T-cell (primary cell): ENCODE measurements at regions not wholly inside any gene's neighbourhood (a gene's known extent, or its start where the extent isn't known, plus 50 kb on each side); places are given as distances from the start of the nearest gene placed in this dataset.

ENCODE experiments used
- ATAC-seq, 4 experiments: fragments of 200-7000 bp in 3 of 4; fragments of 150-1000 bp in 1 of 4; cut with Tn5 transposase; replicated peaks in 1 of 4; 1 replicate in 3 of 4; 2 replicates in 1 of 4; pipeline ENCODE4 v1.10.0; 2021; ENCODE audit warnings: moderate library complexity in 3 of 4, mild to moderate bottlenecking in 2 of 4, moderate number of reproducible peaks in 1 of 4
- CTCF ChIA-PET, 2 donors: fragments of 300-600 bp; sonication (Branson Sonifier 250); formaldehyde crosslinking; loops; one replicate each; lab custom pipeline; 2022; ENCODE audit warnings: antibody characterized with exemption in 2 of 2; lab: Charles Lee
- POLR2A ChIA-PET, 2 donors: fragments of 300-600 bp; sonication (Branson Sonifier 250); formaldehyde crosslinking; loops; one replicate each; lab custom pipeline; 2022; ENCODE audit warnings: antibody characterized with exemption in 2 of 2; lab: Charles Lee
- DNase-seq, 35 experiments: peaks; one replicate each; pipeline versions ENCODE4 v3.0.0 to v3.0.0-alpha.2; 2013 to 2023
- H3K27ac ChIP-seq: one replicate; pipeline ENCODE4 v1.5.1; 2013; ENCODE audit warnings: low read length
- H3K27me3 ChIP-seq, 2 experiments: replicated peaks in 1 of 2; 1 replicate in 1 of 2; 2 replicates in 1 of 2; pipeline versions ENCODE4 v1.6.1 to v1.7.0; 2013; ENCODE audit warnings: low read length in 1 of 2, mixed read lengths in 1 of 2; ENCODE audit not compliant: control insufficient read depth in 2 of 2, insufficient read depth in 2 of 2; ENCODE audit errors: extremely low read depth in 1 of 2
- H3K36me3 ChIP-seq, 2 donors: 1 replicate in 1 of 2; 2 replicates in 1 of 2; pipeline versions ENCODE4 v1.6.1 to v1.7.0; 2013; ENCODE audit warnings: low read length in 1 of 2; ENCODE audit not compliant: control insufficient read depth in 2 of 2, insufficient read depth in 1 of 2; ENCODE audit errors: extremely low read depth in 1 of 2
- H3K4me1 ChIP-seq, 2 experiments: 1 replicate in 1 of 2; 2 replicates in 1 of 2; pipeline versions ENCODE4 v1.6.1 to v1.7.0; 2013; ENCODE audit warnings: low read length in 2 of 2, mixed read lengths in 1 of 2; ENCODE audit not compliant: insufficient read depth in 2 of 2, control insufficient read depth in 1 of 2; ENCODE audit errors: extremely low read depth in 1 of 2
- H3K4me3 ChIP-seq, 2 donors: 1 replicate in 1 of 2; 2 replicates in 1 of 2; pipeline versions ENCODE4 v1.5.1 to v1.7.0; 2013; ENCODE audit warnings: mild to moderate bottlenecking in 2 of 2, low read length in 1 of 2, moderate library complexity in 1 of 2; ENCODE audit not compliant: control insufficient read depth in 1 of 2; ENCODE audit errors: extremely low read depth in 1 of 2
- H3K9me3 ChIP-seq: 2 replicates; pipeline ENCODE4 v1.7.0; 2013
- H3K27ac Mint-ChIP-seq, 2 donors: one replicate each; pipeline ENCODE4 v1.8.0; 2020 to 2021; ENCODE audit warnings: mild to moderate bottlenecking in 2 of 2, mixed read lengths in 2 of 2
- H3K27me3 Mint-ChIP-seq, 2 donors: one replicate each; pipeline ENCODE4 v1.8.0; 2021 to 2022; ENCODE audit warnings: mixed read lengths in 2 of 2
- H3K36me3 Mint-ChIP-seq: one replicate; pipeline ENCODE4 v1.8.0; 2021; ENCODE audit warnings: mixed read lengths
- H3K4me1 Mint-ChIP-seq, 3 donors: one replicate each; pipeline ENCODE4 v1.8.0; 2020 to 2022; ENCODE audit warnings: mixed read lengths in 3 of 3, mild to moderate bottlenecking in 1 of 3
- H3K4me3 Mint-ChIP-seq, 3 donors: one replicate each; pipeline ENCODE4 v1.8.0; 2020 to 2022; ENCODE audit warnings: mild to moderate bottlenecking in 3 of 3, mixed read lengths in 3 of 3, moderate library complexity in 3 of 3
- H3K9me3 Mint-ChIP-seq, 3 donors: one replicate each; pipeline ENCODE4 v1.8.0; 2020 to 2022; ENCODE audit warnings: mixed read lengths in 3 of 3
- WGBS: methylation state at CpG from one replicate; pipeline ENCODE4 v1.1.5; 2013; ENCODE audit warnings: missing lambda C conversion rate; ENCODE audit not compliant: insufficient coverage; 5-methylcytosine and 5-hydroxymethylcytosine counted together

GRCh38 chr6:71164890-71165289 lies 123.7 kb upstream of the OGFRL1 start:
- Mint-ChIP-seq H3K4me1 (no peaks in the 10 kb centered on the region), H3K4me3 (no peak overlapping the region), H3K27me3 (peaks cover 4 to 21% of the 10 kb centered on the region in 2 donors), H3K36me3 (no peaks in the 10 kb centered on the region), H3K9me3 (no peaks in the 10 kb centered on the region), H3K27ac (no peak overlapping the region)
- no peak for ATAC-seq
- DNase-seq, result no peak
- no peaks in the 10 kb centered on the region for H3K27me3 ChIP-seq
- no peaks in the 10 kb centered on the region for H3K4me1 ChIP-seq
- no peak overlapping the region for H3K4me3 ChIP-seq
- H3K36me3 ChIP-seq, result no peaks in the 10 kb centered on the region
- ChIA-PET CTCF (no interaction called here), POLR2A (no interaction called here)
- 98% methylated on average over 6 of the region's 22 CpGs for WGBS
- H3K9me3 ChIP-seq, result no peaks in the 10 kb centered on the region
- no peak overlapping the region for H3K27ac ChIP-seq

- Histone ChIP-seq H3K4me3 (no peak overlapping the region), H3K9me3 (no peaks in the 10 kb centered on the region), H3K27me3 (no peaks in the 10 kb centered on the region), H3K27ac (no peak overlapping the region), H3K4me1 (no peaks in the 10 kb centered on the region), H3K36me3 (no peaks in the 10 kb centered on the region)
- DNase-seq (no peak), ATAC-seq (no peak)
- ChIA-PET POLR2A (no interaction called here), CTCF (no interaction called here)
- no peaks in the 10 kb centered on the region for H3K36me3 Mint-ChIP-seq
- no peak overlapping the region for H3K27ac Mint-ChIP-seq
- H3K9me3 Mint-ChIP-seq, result no peaks in the 10 kb centered on the region
- H3K4me1 Mint-ChIP-seq, result no peaks in the 10 kb centered on the region
- WGBS, result 100% methylated on average over 1 of the region's 1 CpG
- peaks cover 4 to 14% of the 10 kb centered on the region in 2 donors for H3K27me3 Mint-ChIP-seq
- no peak overlapping the region for H3K4me3 Mint-ChIP-seq
Observed at GRCh38 chr6:71168233-71168765, 120.3 kb upstream of the OGFRL1 start.

- Histone ChIP-seq H3K27me3 (no peaks in the 10 kb centered on the region), H3K4me1 (no peaks in the 10 kb centered on the region), H3K9me3 (no peaks in the 10 kb centered on the region), H3K4me3 (no peak overlapping the region), H3K27ac (no peak overlapping the region), H3K36me3 (no peaks in the 10 kb centered on the region)
- DNase-seq (no peak), ATAC-seq (no peak)
- H3K4me1 Mint-ChIP-seq, result no peaks in the 10 kb centered on the region
- no CpG with 5 or more reads among the region's 2 CpGs for WGBS
- ChIA-PET CTCF (no interaction called here), POLR2A (no interaction called here)
- peaks cover 5 to 17% of the 10 kb centered on the region in 2 donors for H3K27me3 Mint-ChIP-seq
- H3K27ac Mint-ChIP-seq, result no peak overlapping the region
- no peak overlapping the region for H3K4me3 Mint-ChIP-seq
- no peaks in the 10 kb centered on the region for H3K36me3 Mint-ChIP-seq
- no peaks in the 10 kb centered on the region for H3K9me3 Mint-ChIP-seq
Observed at GRCh38 chr6:71171497-71172070, 117.0 kb upstream of the OGFRL1 start.

GRCh38 chr6:71179249-71179885 lies 109.2 kb upstream of the OGFRL1 start:
- 80% methylated on average over 1 of the region's 5 CpGs for WGBS
- Mint-ChIP-seq H3K4me3 (no peak overlapping the region), H3K9me3 (peaks cover 0 to 6% (median 0%) of the 10 kb centered on the region in 3 donors), H3K27ac (no peak overlapping the region), H3K27me3 (peaks cover 25% of the 10 kb centered on the region in 2 donors), H3K4me1 (no peaks in the 10 kb centered on the region), H3K36me3 (no peaks in the 10 kb centered on the region)
- ATAC-seq (no peak), DNase-seq (no peak)
- Histone ChIP-seq H3K4me1 (no peaks in the 10 kb centered on the region), H3K4me3 (no peak overlapping the region), H3K9me3 (no peaks in the 10 kb centered on the region), H3K36me3 (no peaks in the 10 kb centered on the region), H3K27me3 (peaks cover 0 to 4% of the 10 kb centered on the region in 2 experiments), H3K27ac (no peak overlapping the region)
- ChIA-PET POLR2A (no interaction called here), CTCF (no interaction called here)

GRCh38 chr6:71181565-71181964 lies 107.0 kb upstream of the OGFRL1 start:
- Mint-ChIP-seq H3K36me3 (no peaks in the 10 kb centered on the region), H3K27ac (no peak overlapping the region), H3K4me1 (no peaks in the 10 kb centered on the region), H3K4me3 (no peak overlapping the region), H3K9me3 (peaks cover 0 to 6% (median 0%) of the 10 kb centered on the region in 3 donors), H3K27me3 (peaks cover 24% of the 10 kb centered on the region in 2 donors)
- DNase-seq (no peak), ATAC-seq (no peak)
- 75% methylated on average over 1 of the region's 1 CpG for WGBS
- ChIA-PET CTCF (interaction anchor here in 1 of 2 donors (0.7 kb wide), 1 partner anchor 743 kb away, joined by 3 read pairs; no protein-coding TSS in a partner anchor), POLR2A (no interaction called here)
- H3K27me3 ChIP-seq, result peaks cover 0 to 4% of the 10 kb centered on the region in 2 experiments
- H3K4me1 ChIP-seq, result no peaks in the 10 kb centered on the region
- no peak overlapping the region for H3K27ac ChIP-seq
- no peaks in the 10 kb centered on the region for H3K36me3 ChIP-seq
- H3K4me3 ChIP-seq, result no peak overlapping the region
- no peaks in the 10 kb centered on the region for H3K9me3 ChIP-seq

GRCh38 chr6:71187141-71187540 lies 101.5 kb upstream of the OGFRL1 start:
- POLR2A ChIA-PET, result no interaction called here
- H3K36me3 Mint-ChIP-seq, result no peaks in the 10 kb centered on the region
- H3K27ac Mint-ChIP-seq, result no peak overlapping the region
- H3K4me1 Mint-ChIP-seq, result no peaks in the 10 kb centered on the region
- CTCF ChIA-PET, result interaction anchor here (0.7 to 1.8 kb wide), 3 partner anchors 163 to 609 kb away, joined by 3 to 10 read pairs (median 3); no protein-coding TSS in a partner anchor
- no peak overlapping the region for H3K27ac ChIP-seq
- no peak overlapping the region for H3K4me3 ChIP-seq
- no peaks in the 10 kb centered on the region for H3K9me3 ChIP-seq
- ATAC-seq (no peak), DNase-seq (no peak)
- H3K4me3 Mint-ChIP-seq, result no peak overlapping the region
- 21% methylated on average over 2 of the region's 3 CpGs for WGBS
- no peaks in the 10 kb centered on the region for H3K36me3 ChIP-seq
- H3K27me3 Mint-ChIP-seq, result peaks cover 9 to 15% of the 10 kb centered on the region in 2 donors
- peaks cover 0 to 2% (median 0%) of the 10 kb centered on the region in 3 donors for H3K9me3 Mint-ChIP-seq
- no peaks in the 10 kb centered on the region for H3K27me3 ChIP-seq
- H3K4me1 ChIP-seq, result no peaks in the 10 kb centered on the region
